D721Med (cell line): ENCODE measurements at regions not wholly inside any gene's neighbourhood (a gene's known extent, or its start where the extent isn't known, plus 50 kb on each side); places are given as distances from the start of the nearest gene placed in this dataset.
A peak's percentile ranks its signal among the peaks of the same experiment; 100 is the strongest.
"Not testable (repeated sequence)": the region's sequence is repeated elsewhere in the genome, so short reads cannot be mapped to it uniquely, and the experiment has no call there.

Experiments used
- DNase-seq: peaks from one replicate; pipeline ENCODE4 v3.0.0; 2011; ENCODE audit warnings: low spot score; ENCODE audit not compliant: insufficient read length
- FAIRE-seq: peaks from 2 replicates; lab custom pipeline; 2011; peaks lifted over from hg19 to GRCh38; lab: Jason Lieb, UNC
- TF ChIP-seq, protein P1 (sequence below): IDR thresholded peaks from 2 replicates; pipeline ENCODE4 v1.5.1; 2012; ENCODE audit warnings: mild to moderate bottlenecking, control low read depth; ENCODE audit not compliant: insufficient read depth; ENCODE audit errors: missing control alignments

DNA sequence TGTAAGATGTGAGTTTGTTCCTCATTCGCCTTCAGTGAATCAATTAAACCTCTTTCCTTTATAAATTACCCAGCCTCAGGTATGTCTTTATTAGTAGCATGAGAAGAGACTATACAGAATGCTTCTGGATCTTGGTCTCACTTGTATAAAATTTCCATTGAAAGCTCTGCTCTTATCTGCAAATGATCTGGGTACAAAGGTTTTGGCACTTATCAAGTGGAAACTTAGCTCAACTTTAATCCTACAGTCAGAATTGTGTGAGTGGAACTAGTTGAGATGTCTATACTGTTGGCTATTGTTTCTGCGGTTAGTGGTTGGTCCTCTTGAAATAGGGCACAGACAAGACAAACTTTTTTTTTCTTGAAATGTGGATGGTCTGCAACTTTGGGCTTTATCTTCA lies 71.2 kb upstream of the CHORDC1 start:
- TF ChIP-seq, protein P1, sequence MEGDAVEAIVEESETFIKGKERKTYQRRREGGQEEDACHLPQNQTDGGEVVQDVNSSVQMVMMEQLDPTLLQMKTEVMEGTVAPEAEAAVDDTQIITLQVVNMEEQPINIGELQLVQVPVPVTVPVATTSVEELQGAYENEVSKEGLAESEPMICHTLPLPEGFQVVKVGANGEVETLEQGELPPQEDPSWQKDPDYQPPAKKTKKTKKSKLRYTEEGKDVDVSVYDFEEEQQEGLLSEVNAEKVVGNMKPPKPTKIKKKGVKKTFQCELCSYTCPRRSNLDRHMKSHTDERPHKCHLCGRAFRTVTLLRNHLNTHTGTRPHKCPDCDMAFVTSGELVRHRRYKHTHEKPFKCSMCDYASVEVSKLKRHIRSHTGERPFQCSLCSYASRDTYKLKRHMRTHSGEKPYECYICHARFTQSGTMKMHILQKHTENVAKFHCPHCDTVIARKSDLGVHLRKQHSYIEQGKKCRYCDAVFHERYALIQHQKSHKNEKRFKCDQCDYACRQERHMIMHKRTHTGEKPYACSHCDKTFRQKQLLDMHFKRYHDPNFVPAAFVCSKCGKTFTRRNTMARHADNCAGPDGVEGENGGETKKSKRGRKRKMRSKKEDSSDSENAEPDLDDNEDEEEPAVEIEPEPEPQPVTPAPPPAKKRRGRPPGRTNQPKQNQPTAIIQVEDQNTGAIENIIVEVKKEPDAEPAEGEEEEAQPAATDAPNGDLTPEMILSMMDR, result no peak
- FAIRE-seq (no peak), DNase-seq (no peak)

DNA sequence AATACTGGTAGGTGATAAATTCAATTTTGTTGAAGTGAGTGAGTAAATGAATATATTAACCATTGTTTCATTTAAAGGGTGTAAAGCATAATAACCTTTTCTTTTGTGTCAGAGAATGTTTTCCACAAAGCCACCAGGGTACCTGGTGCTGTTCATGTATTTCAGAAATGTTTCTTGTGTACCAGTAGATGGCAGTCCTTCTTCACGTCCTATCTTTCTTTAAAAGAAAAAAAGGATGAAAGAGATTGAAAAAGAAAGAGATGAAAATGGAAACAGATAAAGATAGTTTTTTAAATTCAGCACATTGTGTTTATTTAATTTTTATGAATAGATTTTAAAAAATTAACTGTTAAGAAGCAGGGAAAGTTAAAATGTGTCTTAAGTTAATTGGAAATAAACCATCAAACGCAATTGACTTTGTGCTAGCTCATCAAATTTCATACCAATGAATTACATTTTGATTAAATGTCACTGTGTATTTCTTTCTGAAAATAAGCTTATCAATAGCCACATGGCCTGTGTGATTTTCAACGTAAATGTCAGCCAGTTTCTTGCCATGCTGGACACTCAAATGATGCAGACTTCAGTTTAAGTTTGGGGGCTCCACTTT lies 65.5 kb upstream of the CHORDC1 start:
- FAIRE-seq (peak; percentile 60), DNase-seq (peak; percentile 16)
- TF ChIP-seq, protein P1, result peak; percentile 75

DNA sequence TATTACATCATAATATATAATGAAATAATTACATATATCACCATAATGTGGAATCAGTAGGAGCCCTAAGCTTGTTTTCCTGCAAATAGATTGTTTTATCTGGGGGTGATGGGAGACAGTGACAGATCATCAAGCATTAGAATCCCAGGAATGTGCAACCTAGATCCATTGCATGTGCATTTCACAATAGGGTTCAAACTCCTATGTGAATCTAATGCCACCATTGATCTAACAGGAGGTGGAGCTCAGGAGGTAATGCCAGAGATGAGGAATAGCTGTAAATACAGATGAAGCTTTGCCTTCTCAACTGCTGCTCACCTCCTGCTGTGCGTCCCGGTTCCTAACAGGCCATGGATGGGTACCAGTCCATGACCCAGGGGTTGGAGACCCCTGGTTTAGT lies 63.8 kb upstream of the CHORDC1 start:
- TF ChIP-seq, protein P1, result no peak
- no peak for FAIRE-seq
- DNase-seq, result no peak

DNA sequence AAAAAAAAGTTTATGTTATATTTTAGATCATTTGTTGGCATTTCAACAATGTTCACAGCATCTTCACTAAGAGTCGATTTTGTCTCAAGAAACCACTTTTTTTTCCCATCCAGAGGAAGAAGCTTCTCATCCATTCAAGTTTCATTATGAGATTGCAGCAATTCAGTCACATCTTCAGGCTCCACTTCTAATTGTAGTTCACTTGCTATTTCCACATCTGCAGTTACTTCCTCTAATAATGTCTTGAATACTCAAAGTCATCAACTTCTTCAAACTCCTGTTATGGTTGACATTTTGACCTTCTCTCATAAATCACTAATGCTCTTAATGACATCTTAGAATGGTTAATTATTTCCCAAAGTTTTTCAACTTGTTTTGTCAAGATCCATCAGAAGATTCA lies 61.3 kb upstream of the CHORDC1 start:
- no peak for FAIRE-seq
- no peak for DNase-seq
- TF ChIP-seq, protein P1, result no peak

DNA sequence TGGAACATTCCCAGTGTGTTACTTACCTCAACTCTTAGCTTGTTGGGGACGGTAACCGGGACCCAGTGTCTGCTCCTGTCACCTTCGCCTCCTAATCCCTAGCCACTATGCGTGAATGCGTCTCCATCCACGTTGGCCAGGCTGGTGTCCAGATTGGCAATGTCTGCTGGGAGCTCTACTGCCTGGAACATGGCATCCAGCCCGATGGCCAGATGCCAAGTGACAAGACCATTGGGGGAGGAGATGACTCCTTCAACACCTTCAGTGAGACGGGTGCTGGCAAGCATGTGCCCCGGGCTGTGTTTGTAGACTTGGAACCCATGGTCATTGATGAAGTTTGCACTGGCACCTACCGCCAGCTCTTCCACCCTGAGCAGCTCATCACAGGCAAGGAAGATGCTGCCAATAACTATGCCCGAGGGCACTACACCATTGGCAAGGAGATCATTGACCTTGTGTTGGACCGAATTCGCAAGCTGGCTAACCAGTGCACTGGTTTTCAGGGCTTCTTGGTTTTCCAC lies 59.8 kb upstream of the CHORDC1 start:
- not testable (repeated sequence) for FAIRE-seq, DNase-seq

DNA sequence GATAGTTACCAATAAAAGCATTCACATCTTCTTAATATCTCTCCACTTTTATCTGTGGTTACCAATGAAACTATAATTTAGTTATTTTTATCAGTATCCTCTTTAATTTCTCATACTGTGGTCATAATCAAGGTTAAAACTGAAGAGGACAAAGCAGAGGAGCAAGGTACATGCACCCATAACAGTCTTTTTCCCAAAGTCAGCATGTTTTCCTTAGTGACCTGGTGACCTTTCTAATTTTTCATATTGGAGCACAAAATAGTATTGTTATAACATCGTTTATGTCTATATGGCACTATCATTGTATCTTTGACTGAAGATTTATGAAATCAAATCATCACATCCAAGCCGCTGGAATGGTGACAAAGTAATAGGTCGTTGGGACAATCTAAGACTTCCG lies 51.5 kb upstream of the CHORDC1 start:
- TF ChIP-seq, protein P1, result no peak
- FAIRE-seq (no peak), DNase-seq (no peak)
